ENCODE measurements at regions not wholly inside any gene's neighbourhood (a gene's known extent, or its start where the extent isn't known, plus 50 kb on each side); places are given as distances from the start of the nearest gene placed in this dataset.
A peak's percentile ranks its signal among the peaks of the same experiment; 100 is the strongest.
"Not testable (repeated sequence)": the region's sequence is repeated elsewhere in the genome, so short reads cannot be mapped to it uniquely, and the experiment has no call there.

- no peak for DNase-seq
Measured at GRCh38 chr3:104245981-104246380, 1120.7 kb upstream of the ALCAM start.

GRCh38 chr3:104257486-104257885 is 1109.2 kb upstream of the ALCAM start:
- DNase-seq: no peak

- no peak for DNase-seq
Measured at GRCh38 chr3:104263477-104263876, 1103.2 kb upstream of the ALCAM start.

- not testable (repeated sequence) for DNase-seq
Measured at GRCh38 chr3:104266219-104266618, 1100.5 kb upstream of the ALCAM start.

GRCh38 chr3:104269771-104270170 is 1096.9 kb upstream of the ALCAM start:
- no peak for DNase-seq

- DNase-seq: peak; percentile 9 to 11 (median 9)
Measured at GRCh38 chr3:104273046-104273649, 1093.6 kb upstream of the ALCAM start.

GRCh38 chr3:104275199-104275598 is 1091.5 kb upstream of the ALCAM start:
- DNase-seq: no peak

GRCh38 chr3:104279617-104280016 is 1087.1 kb upstream of the ALCAM start:
- peak in 1 of 3 donors; percentile 5 for DNase-seq

GRCh38 chr3:104281713-104282112 is 1085.0 kb upstream of the ALCAM start:
- DNase-seq: no peak

- no peak for DNase-seq
Measured at GRCh38 chr3:104286645-104287044, 1080.1 kb upstream of the ALCAM start.

GRCh38 chr3:104291437-104291851 is 1075.3 kb upstream of the ALCAM start:
- peak in 1 of 3 donors; percentile 8 for DNase-seq

- peak in 1 of 3 donors; percentile 7 for DNase-seq
Measured at GRCh38 chr3:104291878-104292277, 1074.8 kb upstream of the ALCAM start.

- DNase-seq: no peak
Measured at GRCh38 chr3:104297617-104298016, 1069.1 kb upstream of the ALCAM start.

- no peak for DNase-seq
Measured at GRCh38 chr3:104298662-104299061, 1068.0 kb upstream of the ALCAM start.

- DNase-seq: no peak
Measured at GRCh38 chr3:104316118-104316517, 1050.6 kb upstream of the ALCAM start.

GRCh38 chr3:104323226-104323625 is 1043.5 kb upstream of the ALCAM start:
- no peak for DNase-seq

GRCh38 chr3:104347291-104347690 is 1019.4 kb upstream of the ALCAM start:
- DNase-seq: peak; percentile 1 to 45 (median 25)

- DNase-seq: no peak
Measured at GRCh38 chr3:104349836-104350235, 1016.9 kb upstream of the ALCAM start.

GRCh38 chr3:104353951-104354350 is 1012.8 kb upstream of the ALCAM start:
- no peak for DNase-seq

- peak in 1 of 3 donors; percentile 81 for DNase-seq
Measured at GRCh38 chr3:104359546-104359945, 1007.2 kb upstream of the ALCAM start.

- no peak for DNase-seq
Measured at GRCh38 chr3:104360038-104360437, 1006.7 kb upstream of the ALCAM start.

- DNase-seq: not testable (repeated sequence)
Measured at GRCh38 chr3:104361748-104362147, 1005.0 kb upstream of the ALCAM start.

- no peak for DNase-seq
Measured at GRCh38 chr3:104362319-104362718, 1004.4 kb upstream of the ALCAM start.

- DNase-seq: no peak
Measured at GRCh38 chr3:104367000-104367399, 999.7 kb upstream of the ALCAM start.
